HepG2 (cell line): ENCODE measurements at regions not wholly inside any gene's neighbourhood (a gene's known extent, or its start where the extent isn't known, plus 50 kb on each side); places are given as distances from the start of the nearest gene placed in this dataset.
"Not testable (repeated sequence)": the region's sequence is repeated elsewhere in the genome, so short reads cannot be mapped to it uniquely, and the experiment has no call there.

ENCODE experiments used
- ATAC-seq: fragments of 200-7000 bp; cut with Tn5 transposase; 3 replicates; pipeline ENCODE4 v1.9.1; 2020; ENCODE audit warnings: mild to moderate bottlenecking, moderate library complexity
- BruUV-seq: library from RNA; stranded (reverse); fragments of 400-500 nt; replicated peaks from 2 replicates; lab custom pipeline; 2021; lab: Mats Ljungman, UMichigan
- CTCF ChIA-PET: fragments of 300-600 bp; formaldehyde crosslinking; extraction: SDS; loops from one replicate; lab custom pipeline; 2021; ENCODE audit warnings: low total read pairs, inconsistent platforms, low intra/inter-chr PET ratio; lab: Yijun Ruan, JAX
- POLR2A ChIA-PET: fragments of 350-600 bp; sonication (Branson Sonifier 250); formaldehyde crosslinking; loops from one replicate; lab custom pipeline; 2020; ENCODE audit warnings: antibody characterized with exemption, inconsistent platforms; lab: Yijun Ruan, JAX
- DNase-seq: peaks from one replicate; pipeline ENCODE4 v3.0.0-alpha.2; 2015; ENCODE audit warnings: low spot score
- FAIRE-seq: peaks from 3 replicates; lab custom pipeline; 2011; peaks lifted over from hg19 to GRCh38; lab: Jason Lieb, UNC
- H2AFZ ChIP-seq: one replicate; pipeline ENCODE4 v1.6.1; 2011; ENCODE audit warnings: low read length, inconsistent platforms
- H3K27ac ChIP-seq: fragments of 300-600 bp; 3 replicates; pipeline ENCODE4 v1.8.0; 2011; ENCODE audit warnings: mixed run types, mild to moderate bottlenecking, mixed read lengths, low read length, inconsistent platforms; ENCODE audit not compliant: insufficient read depth; ENCODE audit errors: extremely low read length
- H3K27me3 ChIP-seq, 2 experiments: fragments of 200-600 bp in 1 of 2; 2 replicates in 1 of 2; 3 replicates in 1 of 2; pipeline versions ENCODE4 v1.6.0 to v1.8.0; 2011; ENCODE audit warnings: low read length in 2 of 2, mild to moderate bottlenecking in 2 of 2, moderate library complexity in 2 of 2, inconsistent platforms in 1 of 2; ENCODE audit not compliant: insufficient read depth in 2 of 2, control insufficient read depth in 1 of 2
- H3K36me3 ChIP-seq, 2 experiments: fragments of 200-600 bp in 1 of 2; replicated peaks in 1 of 2; 2 replicates in 1 of 2; 3 replicates in 1 of 2; pipeline versions ENCODE4 v1.5.1 to v1.8.0; 2011; ENCODE audit warnings: low read length in 2 of 2, inconsistent platforms in 1 of 2; ENCODE audit not compliant: insufficient read depth in 2 of 2, control insufficient read depth in 1 of 2
- H3K4me1 ChIP-seq: 2 replicates; pipeline ENCODE4 v1.5.1; 2012; ENCODE audit warnings: low read length, inconsistent platforms; ENCODE audit not compliant: insufficient read depth
- H3K4me2 ChIP-seq: 2 replicates; pipeline ENCODE4 v1.6.0; 2011; ENCODE audit warnings: low read depth, low read length, inconsistent platforms
- H3K4me3 ChIP-seq, 3 experiments: fragments of 200-600 bp in 1 of 3; sonication (generic), shearing (Covaris generic) in 1 of 3; replicated peaks in 1 of 3; 2 replicates each; pipeline ENCODE4 v1.5.1; 2011 to 2016; ENCODE audit warnings: low read length in 3 of 3, inconsistent platforms in 2 of 3, low read depth in 2 of 3, mild to moderate bottlenecking in 2 of 3, control low read depth in 1 of 3, mixed read lengths in 1 of 3; ENCODE audit not compliant: insufficient read depth in 1 of 3
- H3K79me2 ChIP-seq: one replicate; pipeline ENCODE4 v1.6.1; 2011; ENCODE audit warnings: low read length, inconsistent platforms; ENCODE audit not compliant: insufficient read depth
- H3K9ac ChIP-seq: 2 replicates; pipeline ENCODE4 v1.6.0; 2011; ENCODE audit warnings: mild to moderate bottlenecking, low read depth, low read length, inconsistent platforms; ENCODE audit not compliant: insufficient read depth
- H3K9me3 ChIP-seq: 2 replicates; pipeline ENCODE4 v1.5.1; 2012; ENCODE audit warnings: mild to moderate bottlenecking, low read length
- H4K20me1 ChIP-seq: 2 replicates; pipeline ENCODE4 v1.6.0; 2011; ENCODE audit warnings: inconsistent platforms, mild to moderate bottlenecking, low read length, moderate library complexity; ENCODE audit not compliant: insufficient read depth
- WGBS: methylation state at CpG from one replicate; pipeline ENCODE4 v1.1.6; 2017; ENCODE audit warnings: low lambda C conversion rate; 5-methylcytosine and 5-hydroxymethylcytosine counted together
- in situ Hi-C: cut with HindIII; loops from 2 replicates; pipeline ENCODE4 v1.10.0; 2017; ENCODE audit warnings: low pct_unique_long_range_greater_than_20kb; ENCODE audit not compliant: extremely low pct_ligation_motif_present
- intact Hi-C: fragments of 100-400 bp; cut with micrococcal nuclease; formaldehyde crosslinking; loops from one replicate; pipeline ENCODE4 v1.10.0; 2022; ENCODE audit not compliant: unreplicated experiment

- H3K79me2 ChIP-seq, H3K27me3 ChIP-seq, intact Hi-C loops, H3K4me2 ChIP-seq, H3K4me1 ChIP-seq, in situ Hi-C loops, CTCF ChIA-PET, H3K9ac ChIP-seq, H3K9me3 ChIP-seq, H3K4me3 ChIP-seq, H3K27ac ChIP-seq, H4K20me1 ChIP-seq, POLR2A ChIA-PET, H3K36me3 ChIP-seq, FAIRE-seq, DNase-seq, BruUV-seq, H2AFZ ChIP-seq: not testable (repeated sequence)
- ATAC-seq, result peak; percentile 87
- no CpG with 5 or more reads among the region's 17 CpGs for WGBS
These were observed 2327.3 kb upstream of the TPTE start for GRCh38 chr21:8194042-8194441.

- H2AFZ ChIP-seq, H3K9me3 ChIP-seq, H3K4me3 ChIP-seq, CTCF ChIA-PET, intact Hi-C loops, H4K20me1 ChIP-seq, in situ Hi-C loops, H3K27me3 ChIP-seq, H3K4me1 ChIP-seq, H3K9ac ChIP-seq, H3K36me3 ChIP-seq, H3K4me2 ChIP-seq, POLR2A ChIA-PET, H3K27ac ChIP-seq, H3K79me2 ChIP-seq, DNase-seq, FAIRE-seq, BruUV-seq: not testable (repeated sequence)
- WGBS, result no CpG with 5 or more reads among the region's 20 CpGs
- ATAC-seq, result peak; percentile 54
These were observed 2323.9 kb upstream of the TPTE start for GRCh38 chr21:8197377-8198027.

- POLR2A ChIA-PET, result not testable (repeated sequence)
These were observed 2316.1 kb upstream of the TPTE start for GRCh38 chr21:8205094-8205891.

GRCh38 chr21:8205892-8206188 is 2315.5 kb upstream of the TPTE start:
- H3K9me3 ChIP-seq, H3K27ac ChIP-seq, H2AFZ ChIP-seq, H3K4me2 ChIP-seq, H3K27me3 ChIP-seq, in situ Hi-C loops, DNase-seq, H4K20me1 ChIP-seq, H3K4me1 ChIP-seq, H3K79me2 ChIP-seq, FAIRE-seq, intact Hi-C loops, H3K36me3 ChIP-seq, H3K9ac ChIP-seq, POLR2A ChIA-PET, H3K4me3 ChIP-seq, BruUV-seq, CTCF ChIA-PET: not testable (repeated sequence)
- peak; percentile 31 for ATAC-seq
- WGBS, result no CpG with 5 or more reads among the region's 40 CpGs

More at GRCh38 chr21:8205094-8205891, 2316.1 kb upstream of the TPTE start:
- ATAC-seq, result peak; percentile 100
- intact Hi-C loops, FAIRE-seq, H3K36me3 ChIP-seq, CTCF ChIA-PET, H3K79me2 ChIP-seq, H3K27ac ChIP-seq, in situ Hi-C loops, H3K9ac ChIP-seq, H3K4me2 ChIP-seq, H3K9me3 ChIP-seq, H4K20me1 ChIP-seq, H2AFZ ChIP-seq, H3K4me3 ChIP-seq, DNase-seq, BruUV-seq, H3K4me1 ChIP-seq, H3K27me3 ChIP-seq: not testable (repeated sequence)
- no CpG with 5 or more reads among the region's 111 CpGs for WGBS
